Astrocyte of the cerebellum (primary cell): ENCODE measurements at regions not wholly inside any gene's neighbourhood (a gene's known extent, or its start where the extent isn't known, plus 50 kb on each side); places are given as distances from the start of the nearest gene placed in this dataset.
"Not testable (repeated sequence)": the region's sequence is repeated elsewhere in the genome, so short reads cannot be mapped to it uniquely, and the experiment has no call there.

ENCODE experiments used
- DNase-seq: peaks from one replicate; pipeline ENCODE4 v3.0.0-alpha.2; 2011; ENCODE audit warnings: low read depth
- H3K4me3 ChIP-seq: 2 replicates; pipeline ENCODE4 v1.5.1; 2011; ENCODE audit warnings: mild to moderate bottlenecking, low read depth, low read length, moderate library complexity
- CTCF ChIP-seq: IDR thresholded peaks from 2 replicates; pipeline ENCODE4 v1.5.1; 2012; ENCODE audit warnings: low read length, low read depth, moderate library complexity, mild to moderate bottlenecking; ENCODE audit errors: missing control alignments
- in situ Hi-C: cut with HindIII; loops from 2 replicates; pipeline ENCODE4 v1.10.0; 2017; ENCODE audit warnings: low sequenced_read_pairs

- H3K4me3 ChIP-seq = no peak overlapping the region
- DNase-seq = no peak
- in situ Hi-C loops = loop anchor here (5.0 kb wide), 1 partner anchor 48 kb away; no protein-coding TSS in a partner anchor
- TF ChIP-seq CTCF = no peak
Observed at GRCh38 chr11:86874304-86875056, 74.1 kb downstream of the PRSS23 start.

- in situ Hi-C loops = no loop called here
- TF ChIP-seq CTCF = no peak
- H3K4me3 ChIP-seq = no peak overlapping the region
- no peak for DNase-seq
Observed at GRCh38 chr11:86876716-86877234, 76.4 kb downstream of the PRSS23 start.

- TF ChIP-seq CTCF = no peak
- in situ Hi-C loops = no loop called here
- H3K4me3 ChIP-seq = no peak overlapping the region
- no peak for DNase-seq
Observed at GRCh38 chr11:86877503-86877902, 77.2 kb downstream of the PRSS23 start.

GRCh38 chr11:86879241-86879640, 76.0 kb downstream of the FZD4 start:
- H3K4me3 ChIP-seq, DNase-seq, in situ Hi-C loops: not testable (repeated sequence)

GRCh38 chr11:86885311-86885710, 69.9 kb downstream of the FZD4 start:
- no peak overlapping the region for H3K4me3 ChIP-seq
- no peak for DNase-seq
- in situ Hi-C loops = no loop called here
- TF ChIP-seq CTCF = no peak

- in situ Hi-C loops = no loop called here
- no peak overlapping the region for H3K4me3 ChIP-seq
- no peak for TF ChIP-seq CTCF
- DNase-seq = peak; percentile 53
Observed at GRCh38 chr11:86888164-86889000, 66.8 kb downstream of the FZD4 start.

- in situ Hi-C loops = no loop called here
- H3K4me3 ChIP-seq = no peak overlapping the region
- no peak for DNase-seq
- TF ChIP-seq CTCF = no peak
Observed at GRCh38 chr11:86889001-86889341, 66.2 kb downstream of the FZD4 start.
